Posterior cingulate gyrus (tissue), 11 donors: ENCODE measurements at regions not wholly inside any gene's neighbourhood (a gene's known extent, or its start where the extent isn't known, plus 50 kb on each side); places are given as distances from the start of the nearest gene placed in this dataset.

Source experiments
- DNase-seq, 10 donors: peaks; one replicate each; pipeline versions ENCODE4 v3.0.0 to v3.0.0-alpha.2; 2020 to 2021; ENCODE audit warnings: mixed read lengths in 3 of 10
- intact Hi-C: fragments of 100-400 bp; cut with DNase I; formaldehyde crosslinking; loops from one replicate; pipeline ENCODE4 v1.15.1; 2023

DNA sequence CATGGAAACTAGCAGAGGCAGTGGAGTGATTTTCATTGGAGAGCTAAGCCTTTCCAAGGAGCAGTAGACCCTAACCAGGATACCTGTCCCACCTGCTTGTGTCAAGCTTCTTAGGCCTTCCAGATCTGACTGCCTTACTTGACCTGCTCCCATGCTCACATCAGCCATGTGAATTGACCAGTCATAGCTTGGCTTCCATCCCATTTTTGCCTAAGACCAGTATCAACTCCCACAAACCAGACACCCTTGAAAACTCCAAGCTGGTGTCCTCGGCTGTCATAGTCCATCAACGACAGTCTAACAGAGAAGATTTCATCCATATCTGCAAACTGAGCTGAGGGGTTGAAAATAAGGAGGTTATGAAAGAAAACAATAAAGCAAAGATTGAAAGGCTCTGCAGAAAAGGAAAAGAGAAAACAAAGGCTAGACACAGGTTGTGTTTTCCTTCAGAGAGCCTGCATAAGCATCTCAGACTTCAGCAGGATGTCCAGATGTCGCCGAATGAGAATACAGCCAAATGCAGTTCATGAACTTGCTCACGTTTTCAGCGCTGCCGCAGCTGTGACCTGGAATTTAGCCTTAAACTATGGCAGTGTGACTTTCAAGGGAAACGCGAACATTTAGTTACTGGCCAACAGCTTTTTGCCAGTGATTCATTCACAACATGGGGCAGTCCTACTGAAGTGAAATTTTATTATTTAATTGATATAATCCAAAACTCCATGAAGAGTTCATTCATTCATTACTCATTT, 868.1 kb upstream of the ID2 start:
- intact Hi-C loops: no loop called here

DNA sequence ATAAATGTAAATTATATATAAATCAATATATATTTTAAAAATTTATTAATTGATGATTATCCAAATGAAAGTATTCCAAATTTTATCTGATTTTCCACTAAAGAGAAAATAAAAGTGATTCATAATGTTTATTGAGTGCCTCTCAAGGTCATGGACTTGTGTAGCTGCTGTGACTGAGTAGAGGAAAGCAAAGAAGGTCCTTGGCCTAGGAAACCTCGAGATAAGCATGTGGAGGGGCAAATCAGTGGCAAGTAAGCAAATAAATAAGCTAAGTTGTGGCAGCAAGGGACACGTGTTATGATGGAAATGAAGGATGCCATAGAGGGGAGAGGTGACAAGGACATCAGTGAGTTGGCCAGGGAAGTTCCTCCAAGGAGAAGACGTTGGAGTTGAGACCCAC, 866.1 kb upstream of the ID2 start:
- DNase-seq: no peak
- intact Hi-C loops: no loop called here

More for the DNA sequence above, 868.1 kb upstream of the ID2 start:
- DNase-seq: no peak

DNA sequence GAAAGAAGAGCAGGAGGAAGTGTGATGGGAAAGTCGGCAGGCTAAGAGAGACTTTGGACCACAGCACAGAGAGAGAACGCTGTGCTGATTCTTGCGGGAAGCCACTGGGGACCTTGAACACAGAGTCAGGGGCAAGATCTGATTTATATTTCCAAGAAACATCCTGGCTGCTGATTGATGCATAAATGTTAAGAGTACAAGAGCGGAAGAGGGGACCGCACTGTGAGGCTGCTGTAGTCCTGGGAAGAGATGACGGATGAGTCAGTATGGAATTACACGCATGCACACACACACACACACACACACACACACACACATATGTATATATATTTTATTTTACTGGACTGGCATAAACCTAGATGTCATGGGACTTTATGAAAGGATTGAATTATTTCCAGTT, 865.6 kb upstream of the ID2 start:
- intact Hi-C loops: no loop called here
- no peak for DNase-seq

DNA sequence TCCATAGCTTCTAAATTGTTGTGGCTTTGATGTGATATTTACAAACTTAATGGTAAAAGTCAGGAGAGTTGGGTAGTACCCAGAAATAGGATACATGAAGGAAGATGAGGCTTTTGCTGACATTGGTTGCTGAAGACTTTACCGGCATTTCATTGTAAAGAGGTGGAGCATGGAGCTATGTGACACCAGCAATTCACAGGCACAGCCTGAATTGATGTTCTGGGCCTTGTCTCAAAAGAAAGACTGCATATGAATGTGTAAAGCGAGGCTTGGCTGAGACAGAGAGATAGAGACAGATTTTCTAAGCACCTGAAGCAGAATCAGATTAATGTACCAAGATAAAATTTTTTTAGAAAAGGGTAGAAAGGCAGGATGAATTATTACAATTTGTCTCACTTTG, 864.9 kb upstream of the ID2 start:
- DNase-seq: no peak
- intact Hi-C loops: no loop called here

- intact Hi-C loops: no loop called here
- DNase-seq: no peak
Observed at GRCh38 chr2:7819316-7819715, 862.5 kb upstream of the ID2 start.

GRCh38 chr2:7819850-7820249, 862.0 kb upstream of the ID2 start:
- no peak for DNase-seq
- intact Hi-C loops: no loop called here

GRCh38 chr2:7824211-7824610, 857.6 kb upstream of the ID2 start:
- intact Hi-C loops: no loop called here
- no peak for DNase-seq

DNA sequence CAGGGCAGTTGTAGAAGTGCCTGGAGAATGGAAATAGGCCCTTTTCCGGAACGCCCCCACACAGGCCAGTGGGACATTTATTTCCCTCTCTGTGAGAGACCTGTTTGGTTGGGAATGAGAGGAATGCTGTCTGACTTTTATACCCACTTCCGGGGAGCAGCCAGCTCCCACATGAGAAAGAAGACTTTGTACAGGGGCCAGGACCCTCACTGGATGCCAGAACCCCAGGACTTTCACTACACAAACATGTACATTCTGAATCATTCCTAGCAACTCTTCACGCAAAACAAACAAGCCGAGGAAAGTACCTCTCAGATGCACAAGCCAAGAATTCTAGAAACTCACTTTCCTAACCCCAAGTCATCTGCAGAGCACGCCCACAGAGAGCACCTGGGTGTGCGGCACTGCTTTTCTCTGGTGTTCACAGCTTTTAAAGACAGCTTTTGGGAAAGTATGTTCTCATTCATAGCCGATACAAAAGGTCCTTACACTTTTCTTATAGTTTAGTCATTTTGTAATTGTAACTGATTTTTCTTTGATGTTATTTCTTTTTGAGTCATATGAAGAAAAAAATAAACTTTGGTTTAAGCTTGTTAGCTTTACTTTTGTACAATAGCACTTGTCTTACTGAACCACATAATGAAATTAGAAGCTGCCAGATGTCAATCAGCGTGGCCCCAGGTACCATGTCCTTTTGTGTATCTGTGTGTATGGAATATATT, 856.1 kb upstream of the ID2 start:
- intact Hi-C loops: no loop called here
- DNase-seq: no peak

- DNase-seq: no peak
- intact Hi-C loops: no loop called here
Observed at GRCh38 chr2:7826656-7827055, 855.2 kb upstream of the ID2 start.

DNA sequence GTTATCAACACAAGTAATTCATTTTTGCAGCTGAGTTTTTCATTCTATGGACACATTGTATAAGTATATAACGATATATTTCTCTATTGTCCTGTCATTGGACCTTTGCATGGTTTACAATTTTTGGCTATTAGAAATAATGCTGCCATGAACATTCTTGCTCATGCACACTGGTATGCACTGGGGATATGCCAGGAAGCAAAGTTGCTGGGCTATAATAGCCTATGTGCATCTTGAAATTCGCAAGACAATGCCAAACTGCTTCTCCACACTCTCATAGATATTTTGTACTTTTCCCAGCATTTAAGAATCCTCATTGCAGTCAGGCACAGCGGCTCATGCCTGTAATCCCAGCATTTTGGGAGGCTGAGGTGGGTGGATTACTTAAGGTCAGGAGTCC, 852.6 kb upstream of the ID2 start:
- no peak for DNase-seq
- intact Hi-C loops: no loop called here

DNA sequence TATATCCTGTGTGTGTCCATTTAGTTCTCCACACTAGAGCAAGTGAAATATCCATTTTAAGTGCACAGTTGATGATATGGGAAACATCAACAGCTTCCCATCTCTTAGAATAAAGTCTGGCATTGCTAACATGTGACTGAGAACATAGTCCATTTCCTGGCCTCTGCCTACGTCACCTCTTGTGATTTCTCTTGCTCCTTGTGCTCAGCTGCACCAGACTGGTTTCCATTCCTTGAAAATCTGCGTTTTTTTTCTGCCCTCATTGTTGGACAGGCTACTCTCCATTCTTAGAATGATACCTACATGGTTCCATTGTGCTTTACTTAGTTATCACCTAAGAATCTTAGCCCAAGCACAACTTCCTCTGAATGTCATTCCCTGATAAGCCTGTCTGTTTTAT, 851.2 kb upstream of the ID2 start:
- no peak for DNase-seq
- intact Hi-C loops: no loop called here

- intact Hi-C loops: no loop called here
- no peak for DNase-seq
Observed at GRCh38 chr2:7835151-7835550, 846.7 kb upstream of the ID2 start.

GRCh38 chr2:7835693-7836680, 845.9 kb upstream of the ID2 start:
- intact Hi-C loops: no loop called here
- no peak for DNase-seq

GRCh38 chr2:7837237-7837760, 844.6 kb upstream of the ID2 start:
- DNase-seq: no peak
- intact Hi-C loops: no loop called here

- intact Hi-C loops: no loop called here
- no peak for DNase-seq
Observed at GRCh38 chr2:7838669-7839068, 843.2 kb upstream of the ID2 start.

GRCh38 chr2:7840651-7841380, 841.0 kb upstream of the ID2 start:
- DNase-seq: peak in 1 of 10 donors; percentile 55
- intact Hi-C loops: no loop called here

GRCh38 chr2:7841751-7842150, 840.1 kb upstream of the ID2 start:
- intact Hi-C loops: no loop called here
- no peak for DNase-seq

GRCh38 chr2:7844414-7844965, 837.4 kb upstream of the ID2 start:
- no peak for DNase-seq
- intact Hi-C loops: no loop called here

- intact Hi-C loops: no loop called here
- DNase-seq: no peak
Observed at GRCh38 chr2:7845332-7845731, 836.5 kb upstream of the ID2 start.

DNA sequence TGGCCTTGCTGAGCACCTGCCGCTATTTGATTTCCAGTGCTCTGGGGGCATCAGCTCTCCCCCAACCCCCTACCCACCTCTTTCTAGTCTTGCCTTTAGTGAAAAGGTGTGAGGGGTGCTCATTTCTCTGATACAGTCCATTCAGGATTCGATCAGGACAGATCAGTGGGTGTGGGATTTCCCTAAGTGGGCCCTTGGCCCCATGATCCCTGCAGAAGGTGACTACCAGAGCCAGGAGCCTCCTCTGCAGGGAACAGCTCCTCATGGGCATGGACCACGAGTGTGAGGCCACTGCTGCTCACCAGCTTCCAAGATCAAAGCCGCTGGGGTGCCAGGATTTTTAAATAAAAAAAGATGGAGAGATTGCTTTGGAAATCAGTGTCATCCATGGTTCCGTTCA, 835.2 kb upstream of the ID2 start:
- intact Hi-C loops: loop anchor here (1.0 kb wide), 1 partner anchor 24 kb away; no protein-coding TSS in a partner anchor
- DNase-seq: peak in 1 of 10 donors; percentile 52
